SKM-1 treated with dmso at 0.1 percent for 144 hours (cell line): ENCODE measurements at regions not wholly inside any gene's neighbourhood (a gene's known extent, or its start where the extent isn't known, plus 50 kb on each side); places are given as distances from the start of the nearest gene placed in this dataset.

ENCODE experiments used
- DNase-seq: peaks from one replicate; lab custom pipeline; 2025; ENCODE audit not compliant: unreplicated experiment; lab: John Stamatoyannopoulos, UW

GRCh38 chr9:87115785-87116184 is 168.5 kb upstream of the GAS1 start:
- DNase-seq, result no peak

GRCh38 chr9:87116492-87116891 is 169.2 kb upstream of the GAS1 start:
- no peak for DNase-seq

- no peak for DNase-seq
These were observed 171.3 kb upstream of the GAS1 start for GRCh38 chr9:87118594-87118993.

GRCh38 chr9:87119328-87119881 is 172.1 kb upstream of the GAS1 start:
- DNase-seq, result no peak

GRCh38 chr9:87120610-87121009 is 173.3 kb upstream of the GAS1 start:
- no peak for DNase-seq

- no peak for DNase-seq
These were observed 175.8 kb upstream of the GAS1 start for GRCh38 chr9:87122947-87123685.

GRCh38 chr9:87123830-87124229 is 176.5 kb upstream of the GAS1 start:
- DNase-seq, result no peak

GRCh38 chr9:87125819-87126218 is 178.5 kb upstream of the GAS1 start:
- DNase-seq, result no peak

GRCh38 chr9:87127543-87127942 is 180.2 kb upstream of the GAS1 start:
- no peak for DNase-seq

- DNase-seq, result no peak
These were observed 180.8 kb upstream of the GAS1 start for GRCh38 chr9:87127978-87128614.

- DNase-seq, result no peak
These were observed 181.7 kb upstream of the GAS1 start for GRCh38 chr9:87128844-87129493.

- DNase-seq, result no peak
These were observed 187.8 kb upstream of the GAS1 start for GRCh38 chr9:87135074-87135473.

GRCh38 chr9:87137718-87138117 is 190.4 kb upstream of the GAS1 start:
- no peak for DNase-seq

GRCh38 chr9:87138128-87139040 is 191.1 kb upstream of the GAS1 start:
- no peak for DNase-seq

- DNase-seq, result no peak
These were observed 191.9 kb upstream of the GAS1 start for GRCh38 chr9:87139099-87139730.

GRCh38 chr9:87140142-87140541 is 192.8 kb upstream of the GAS1 start:
- no peak for DNase-seq

GRCh38 chr9:87140605-87141109 is 193.4 kb upstream of the GAS1 start:
- no peak for DNase-seq

- DNase-seq, result no peak
These were observed 193.8 kb upstream of the GAS1 start for GRCh38 chr9:87141124-87141523.

- DNase-seq, result no peak
These were observed 199.6 kb upstream of the GAS1 start for GRCh38 chr9:87146933-87147332.

- no peak for DNase-seq
These were observed 200.5 kb upstream of the GAS1 start for GRCh38 chr9:87147839-87148238.
